ENCODE measurements at regions not wholly inside any gene's neighbourhood (a gene's known extent, or its start where the extent isn't known, plus 50 kb on each side); places are given as distances from the start of the nearest gene placed in this dataset.
"Not testable (repeated sequence)": the region's sequence is repeated elsewhere in the genome, so short reads cannot be mapped to it uniquely, and the experiment has no call there.

DNA sequence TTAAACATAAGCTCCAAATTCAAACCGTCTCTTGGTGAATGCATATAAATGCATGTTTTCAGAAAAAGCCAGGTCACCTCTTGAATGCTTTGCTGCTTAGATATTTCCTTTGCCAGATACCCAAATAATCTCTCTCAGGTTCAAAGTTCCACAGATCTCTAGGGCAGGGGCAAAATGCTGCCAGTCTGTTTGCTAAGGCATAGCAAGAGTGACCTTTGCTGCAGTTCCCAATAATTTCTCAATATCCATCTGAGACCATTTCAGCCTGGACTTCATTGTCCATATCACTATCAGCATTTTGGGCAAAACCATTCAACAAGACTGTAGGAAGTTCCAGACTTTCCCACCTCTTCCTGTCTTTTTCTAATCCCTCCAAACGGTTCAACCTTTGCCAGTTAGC is 1006.2 kb upstream of the KCND2 start:
- TF ChIP-seq, protein P1, sequence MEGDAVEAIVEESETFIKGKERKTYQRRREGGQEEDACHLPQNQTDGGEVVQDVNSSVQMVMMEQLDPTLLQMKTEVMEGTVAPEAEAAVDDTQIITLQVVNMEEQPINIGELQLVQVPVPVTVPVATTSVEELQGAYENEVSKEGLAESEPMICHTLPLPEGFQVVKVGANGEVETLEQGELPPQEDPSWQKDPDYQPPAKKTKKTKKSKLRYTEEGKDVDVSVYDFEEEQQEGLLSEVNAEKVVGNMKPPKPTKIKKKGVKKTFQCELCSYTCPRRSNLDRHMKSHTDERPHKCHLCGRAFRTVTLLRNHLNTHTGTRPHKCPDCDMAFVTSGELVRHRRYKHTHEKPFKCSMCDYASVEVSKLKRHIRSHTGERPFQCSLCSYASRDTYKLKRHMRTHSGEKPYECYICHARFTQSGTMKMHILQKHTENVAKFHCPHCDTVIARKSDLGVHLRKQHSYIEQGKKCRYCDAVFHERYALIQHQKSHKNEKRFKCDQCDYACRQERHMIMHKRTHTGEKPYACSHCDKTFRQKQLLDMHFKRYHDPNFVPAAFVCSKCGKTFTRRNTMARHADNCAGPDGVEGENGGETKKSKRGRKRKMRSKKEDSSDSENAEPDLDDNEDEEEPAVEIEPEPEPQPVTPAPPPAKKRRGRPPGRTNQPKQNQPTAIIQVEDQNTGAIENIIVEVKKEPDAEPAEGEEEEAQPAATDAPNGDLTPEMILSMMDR (conservative IDR thresholded peaks at IDR 0.05; ENCODE audit: low read depth, low read length): not testable (repeated sequence)
- TF ChIP-seq, protein P2, sequence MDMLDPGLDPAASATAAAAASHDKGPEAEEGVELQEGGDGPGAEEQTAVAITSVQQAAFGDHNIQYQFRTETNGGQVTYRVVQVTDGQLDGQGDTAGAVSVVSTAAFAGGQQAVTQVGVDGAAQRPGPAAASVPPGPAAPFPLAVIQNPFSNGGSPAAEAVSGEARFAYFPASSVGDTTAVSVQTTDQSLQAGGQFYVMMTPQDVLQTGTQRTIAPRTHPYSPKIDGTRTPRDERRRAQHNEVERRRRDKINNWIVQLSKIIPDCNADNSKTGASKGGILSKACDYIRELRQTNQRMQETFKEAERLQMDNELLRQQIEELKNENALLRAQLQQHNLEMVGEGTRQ (IDR thresholded peaks at IDR 0.05; ENCODE audit: low read depth, low read length): not testable (repeated sequence)
- TF ChIP-seq MAFK (IDR thresholded peaks at IDR 0.05; ENCODE audit: low read depth, low read length); MAZ (IDR thresholded peaks at IDR 0.05; ENCODE audit: borderline replicate concordance, low read depth, low read length); RAD21 (IDR thresholded peaks at IDR 0.05; ENCODE audit: low read length); POLR2A (IDR thresholded peaks at IDR 0.05; ENCODE audit: low read depth, low read length); RCOR1 (IDR thresholded peaks at IDR 0.05; ENCODE audit: insufficient replicate concordance, low read length); CHD1 (IDR thresholded peaks at IDR 0.05; ENCODE audit: low read depth, low read length); RFX5 (IDR thresholded peaks at IDR 0.05; ENCODE audit: low read depth, low read length); NFE2L2 (IDR thresholded peaks at IDR 0.05; ENCODE audit: low read depth, low read length); MXI1 (IDR thresholded peaks at IDR 0.05; ENCODE audit: borderline replicate concordance, low read depth, low read length); SMC3 (IDR thresholded peaks at IDR 0.05; ENCODE audit: low read depth, low read length); FOS (IDR thresholded peaks at IDR 0.05; ENCODE audit: low read depth, low read length): not testable (repeated sequence)
- TF ChIP-seq, protein P3, sequence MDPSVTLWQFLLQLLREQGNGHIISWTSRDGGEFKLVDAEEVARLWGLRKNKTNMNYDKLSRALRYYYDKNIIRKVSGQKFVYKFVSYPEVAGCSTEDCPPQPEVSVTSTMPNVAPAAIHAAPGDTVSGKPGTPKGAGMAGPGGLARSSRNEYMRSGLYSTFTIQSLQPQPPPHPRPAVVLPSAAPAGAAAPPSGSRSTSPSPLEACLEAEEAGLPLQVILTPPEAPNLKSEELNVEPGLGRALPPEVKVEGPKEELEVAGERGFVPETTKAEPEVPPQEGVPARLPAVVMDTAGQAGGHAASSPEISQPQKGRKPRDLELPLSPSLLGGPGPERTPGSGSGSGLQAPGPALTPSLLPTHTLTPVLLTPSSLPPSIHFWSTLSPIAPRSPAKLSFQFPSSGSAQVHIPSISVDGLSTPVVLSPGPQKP (IDR thresholded peaks at IDR 0.05; ENCODE audit: borderline replicate concordance, low read depth, low read length): not testable (repeated sequence)

All from IMR-90 (cell line).